Stimulated activated CD4-positive, alpha-beta T cell treated with anti-CD3 and anti-CD28 coated beads, Interleukin-15, amount 100 ng/mL, for 48 hours (primary cell): ENCODE measurements at regions not wholly inside any gene's neighbourhood (a gene's known extent, or its start where the extent isn't known, plus 50 kb on each side); places are given as distances from the start of the nearest gene placed in this dataset.
"Not testable (repeated sequence)": the region's sequence is repeated elsewhere in the genome, so short reads cannot be mapped to it uniquely, and the experiment has no call there.

Experiments used
- DNase-seq, 2 donors: peaks; one replicate each; pipeline ENCODE4 v3.0.0-alpha.2; 2020; ENCODE audit warnings: low read depth in 2 of 2

DNA sequence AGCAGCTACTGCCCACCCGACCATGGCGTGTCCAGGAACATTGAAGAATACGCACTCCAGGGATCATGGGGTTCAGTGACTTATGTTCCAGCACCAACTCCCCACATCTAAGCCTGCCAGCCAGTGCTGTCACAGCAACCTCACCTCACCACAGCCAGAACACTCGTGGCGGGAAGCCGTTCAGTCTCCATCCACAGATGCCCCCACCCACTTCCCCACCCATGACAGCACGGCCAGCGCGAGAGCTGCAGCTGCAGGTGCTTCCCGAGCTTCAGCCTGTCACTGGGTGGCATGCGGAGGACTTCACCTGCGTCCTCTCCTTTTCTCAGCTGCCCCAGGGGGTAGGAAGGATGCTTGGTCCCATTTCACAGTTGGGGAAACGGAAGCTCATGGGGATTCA is 50.3 kb downstream of the RBFOX3 start:
- no peak for DNase-seq

DNA sequence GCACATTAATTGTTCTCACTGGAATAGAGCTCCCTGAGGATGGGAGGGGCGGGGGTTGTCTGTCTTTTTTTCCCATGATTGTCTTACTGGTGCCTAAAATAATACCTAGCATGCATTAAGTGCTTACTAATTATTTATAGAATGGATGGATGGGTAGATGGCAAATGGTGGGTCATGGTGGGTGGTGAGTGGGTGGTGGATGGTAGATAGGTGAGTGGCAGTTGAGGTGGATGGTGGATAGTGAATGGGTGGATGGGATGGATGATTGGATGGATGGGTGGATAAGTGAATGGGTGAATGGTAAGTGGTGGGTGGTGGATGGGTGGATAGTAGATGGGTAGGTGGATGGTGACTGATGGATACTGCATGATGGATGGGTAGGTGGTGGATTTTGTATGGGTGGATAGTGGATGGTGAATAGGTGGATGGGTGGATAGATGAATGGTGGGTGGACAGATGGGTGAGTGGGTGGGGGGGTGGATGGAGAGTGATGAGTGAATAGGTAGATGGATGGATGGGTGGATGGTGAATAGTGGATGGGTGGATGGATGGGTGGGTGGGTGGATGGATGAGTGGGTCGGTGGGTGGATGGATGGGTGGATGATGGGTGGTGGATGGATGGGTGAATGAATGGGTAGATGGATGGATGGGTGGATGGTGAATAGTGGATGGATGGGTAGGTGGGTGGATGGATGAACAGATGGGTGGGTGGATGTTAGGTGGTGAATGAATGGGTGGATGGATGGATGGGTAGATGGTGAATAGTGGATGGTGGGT is 51.6 kb downstream of the RBFOX3 start:
- no peak for DNase-seq

DNA sequence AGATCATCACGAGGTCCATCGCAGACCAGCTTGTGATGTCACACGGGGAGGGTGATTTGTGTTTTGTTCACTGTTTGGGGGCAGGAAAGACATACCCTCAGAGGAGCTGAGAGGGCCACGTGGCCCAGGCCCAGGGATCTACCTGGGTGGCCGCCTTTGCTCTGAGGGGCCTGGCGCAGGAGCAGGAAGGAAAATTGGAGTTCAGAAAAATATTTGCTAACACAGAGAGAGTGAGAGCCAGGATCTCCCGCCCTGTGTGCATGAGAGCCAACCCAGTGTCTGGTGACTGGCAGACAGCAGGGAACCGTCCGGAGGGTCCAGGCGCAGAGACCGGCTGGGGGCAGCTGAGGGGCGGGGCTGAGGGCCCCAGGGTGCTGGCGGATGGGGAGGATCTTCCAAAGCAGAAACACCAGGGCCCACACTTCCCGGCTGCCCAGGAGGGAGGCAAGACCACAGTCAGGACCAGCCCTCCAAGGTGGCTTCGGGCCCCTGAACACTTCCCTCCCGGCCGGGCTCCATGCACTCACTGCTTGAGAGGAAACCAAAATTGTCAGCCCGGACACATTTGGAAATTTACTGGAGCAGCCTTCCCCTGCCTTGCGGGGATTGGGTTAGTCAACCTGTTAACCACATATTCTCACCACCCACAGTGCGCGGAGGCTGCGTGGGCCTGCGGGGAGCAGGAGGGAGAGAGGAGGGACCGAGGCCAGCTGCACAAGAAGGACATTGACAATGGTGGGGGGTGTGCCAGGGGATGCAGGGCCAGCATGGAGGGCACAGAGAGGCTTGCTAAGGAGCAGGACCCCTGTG is 52.6 kb downstream of the RBFOX3 start:
- DNase-seq, result no peak

DNA sequence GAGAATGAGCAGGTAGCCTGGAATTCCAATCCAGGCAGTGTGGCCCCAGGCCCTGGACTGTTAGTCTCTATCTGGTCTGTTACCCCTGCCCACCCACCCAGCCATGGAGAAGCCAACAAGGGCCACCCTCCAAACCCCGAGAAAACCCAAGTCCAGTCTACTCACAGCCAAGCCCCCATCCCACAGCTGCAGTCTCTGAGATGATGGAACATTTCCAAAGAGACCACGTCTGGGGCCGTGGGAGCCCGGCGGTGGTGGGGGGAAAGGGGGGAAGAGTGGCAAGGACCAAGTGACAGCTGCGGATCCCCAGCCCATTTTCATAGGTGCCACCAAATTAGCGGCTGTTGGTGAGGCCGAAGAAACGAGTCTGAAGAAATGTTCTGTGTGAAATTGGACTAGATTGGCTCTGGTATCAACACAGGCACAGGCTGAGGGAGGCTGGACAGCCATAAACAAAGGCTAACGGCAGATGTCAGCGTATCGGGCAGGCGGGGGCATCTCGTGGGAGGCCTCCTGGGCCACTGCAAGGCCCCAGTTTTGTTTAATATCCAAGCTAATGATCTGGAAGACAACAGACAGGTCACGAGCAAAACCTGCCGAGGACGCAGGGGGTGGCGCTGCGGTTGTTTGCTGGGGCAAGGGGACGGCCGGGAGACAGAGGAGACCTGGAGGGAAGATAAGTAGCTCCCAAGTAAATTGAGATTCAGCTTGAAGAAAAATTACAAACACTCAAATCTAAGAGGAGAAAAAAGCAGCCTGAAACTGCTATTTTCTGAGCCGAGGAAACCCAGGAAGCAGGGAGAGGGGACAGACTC is 53.4 kb downstream of the RBFOX3 start:
- no peak for DNase-seq

DNA sequence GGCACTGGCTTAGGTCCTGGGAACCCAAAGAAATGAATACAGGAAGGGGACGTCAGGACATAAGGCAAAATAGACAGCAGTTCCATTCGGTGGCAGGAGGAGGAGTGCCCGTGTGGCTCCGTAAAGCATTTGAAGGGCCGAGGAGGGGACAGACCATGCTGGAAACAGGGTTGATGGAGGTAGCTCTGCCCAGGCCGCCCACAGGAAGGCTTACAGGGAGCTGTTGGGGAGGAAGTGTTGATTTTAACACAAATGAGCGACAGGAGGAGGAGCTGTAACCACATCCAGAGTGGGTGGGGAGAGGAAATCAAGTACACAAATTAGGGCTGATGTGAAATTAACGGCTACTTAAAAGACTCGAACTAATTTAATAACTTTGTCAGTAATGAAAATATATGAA is 54.6 kb downstream of the RBFOX3 start:
- DNase-seq, result no peak

DNA sequence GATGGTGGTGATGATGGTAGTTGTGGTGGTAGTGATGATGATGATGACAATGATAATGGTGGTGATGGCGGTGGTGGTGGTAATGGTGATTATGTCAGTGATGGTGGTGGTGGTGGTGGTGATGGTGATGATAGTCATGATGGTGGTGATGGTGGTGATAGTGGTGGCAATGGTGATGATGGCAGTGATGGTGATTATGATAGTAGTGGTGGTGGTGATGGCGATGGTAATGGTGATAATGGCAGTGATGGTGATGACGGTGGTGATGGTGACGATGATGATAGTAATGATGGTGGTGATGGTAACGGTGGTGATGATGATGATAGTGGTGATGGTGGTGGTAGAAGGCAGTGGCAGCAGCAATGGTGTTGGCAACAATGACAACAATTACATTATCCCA is 55.3 kb downstream of the RBFOX3 start:
- DNase-seq, result no peak

DNA sequence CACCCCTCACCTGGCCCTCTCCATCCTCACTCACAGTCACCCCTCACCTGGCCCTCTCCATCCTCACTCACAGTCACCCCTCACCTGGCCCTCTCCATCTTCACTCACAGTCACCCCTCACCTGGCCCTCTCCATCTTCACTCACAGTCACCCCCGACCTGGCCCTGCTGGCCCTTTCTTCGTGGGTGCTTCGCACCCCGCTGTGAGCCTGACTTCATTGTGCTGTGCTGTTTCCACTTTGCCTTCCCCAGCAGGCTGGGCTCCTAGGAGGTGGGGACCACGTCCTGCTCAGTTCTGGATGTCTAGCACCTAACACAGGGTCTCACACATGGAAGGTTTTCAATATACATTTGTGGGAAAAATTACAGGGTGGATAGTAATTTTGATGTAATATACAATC is 56.5 kb downstream of the RBFOX3 start:
- DNase-seq, result not testable (repeated sequence)

DNA sequence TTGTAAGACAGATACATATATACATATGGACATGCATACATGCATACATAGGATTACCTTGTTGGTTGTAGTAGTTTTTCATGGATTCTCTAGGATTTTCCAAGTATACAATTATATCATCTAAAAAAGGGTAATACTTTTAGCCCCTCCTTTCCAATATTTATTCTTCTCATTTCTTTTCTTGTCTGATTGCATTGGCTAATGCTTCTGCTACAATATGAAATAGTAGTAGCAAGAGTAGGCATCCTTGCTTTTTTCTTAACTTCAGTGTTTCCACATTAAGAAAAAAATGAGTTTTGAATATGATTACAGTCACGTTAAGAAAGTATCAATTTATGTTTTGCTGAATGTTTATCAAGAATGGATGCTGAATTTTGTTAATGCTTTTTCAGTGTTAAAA is 58.0 kb downstream of the RBFOX3 start:
- no peak for DNase-seq

DNA sequence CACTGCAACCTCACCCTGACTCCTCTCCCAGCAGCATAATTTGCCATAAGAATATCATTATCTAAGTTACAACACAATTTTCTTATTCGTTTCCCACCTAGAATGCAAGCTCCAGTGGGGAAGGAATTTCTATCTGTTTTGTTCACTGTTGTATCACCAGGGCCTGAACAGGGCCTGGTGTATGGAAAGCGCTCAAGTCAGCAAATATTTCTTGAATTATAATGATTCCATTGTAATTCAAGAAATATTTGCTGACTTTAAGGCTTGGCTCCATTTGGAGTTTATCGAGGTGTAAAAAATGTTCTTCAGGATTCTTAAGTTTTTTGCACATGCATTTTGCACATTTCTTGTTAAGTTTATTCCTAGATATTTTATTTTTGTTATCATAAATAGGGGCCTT is 58.4 kb downstream of the RBFOX3 start:
- no peak for DNase-seq

DNA sequence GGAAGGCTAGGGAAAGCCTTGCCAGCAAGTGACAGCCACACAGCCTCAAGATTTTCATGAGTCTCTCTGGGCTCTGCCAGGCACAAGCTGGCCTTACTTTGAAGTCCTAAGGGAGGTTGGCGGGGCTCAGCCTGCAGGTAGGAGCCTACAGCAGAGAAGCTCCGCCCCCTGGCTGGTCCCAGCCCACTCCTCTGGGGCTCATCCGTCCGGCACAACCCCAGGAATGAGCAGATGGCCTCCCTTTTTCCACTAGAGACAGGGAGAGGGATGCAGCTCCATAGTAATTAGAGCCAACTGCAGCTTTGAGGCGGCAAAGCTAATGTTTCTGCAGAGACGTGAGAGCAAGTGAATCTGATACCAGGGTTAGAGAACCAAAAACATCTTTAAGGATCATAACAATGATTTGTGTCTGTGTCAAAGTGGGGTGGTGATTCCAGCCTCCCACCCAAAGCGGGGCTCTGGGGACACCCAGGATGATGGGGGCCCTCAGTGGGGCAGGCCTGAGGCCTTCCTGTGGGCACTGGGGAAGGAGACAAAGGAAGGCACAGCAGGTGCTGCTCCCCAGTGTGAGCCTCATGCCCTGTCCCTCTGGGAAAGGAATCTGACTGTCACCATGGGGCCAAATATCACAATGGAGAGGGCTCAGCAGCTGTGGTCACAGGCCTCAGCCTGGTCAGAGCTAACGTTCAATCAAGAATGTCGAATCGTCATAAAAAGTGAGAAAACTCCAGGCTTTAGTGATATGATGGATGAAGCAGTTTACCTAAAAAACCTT is 61.5 kb downstream of the RBFOX3 start:
- DNase-seq, result no peak

DNA sequence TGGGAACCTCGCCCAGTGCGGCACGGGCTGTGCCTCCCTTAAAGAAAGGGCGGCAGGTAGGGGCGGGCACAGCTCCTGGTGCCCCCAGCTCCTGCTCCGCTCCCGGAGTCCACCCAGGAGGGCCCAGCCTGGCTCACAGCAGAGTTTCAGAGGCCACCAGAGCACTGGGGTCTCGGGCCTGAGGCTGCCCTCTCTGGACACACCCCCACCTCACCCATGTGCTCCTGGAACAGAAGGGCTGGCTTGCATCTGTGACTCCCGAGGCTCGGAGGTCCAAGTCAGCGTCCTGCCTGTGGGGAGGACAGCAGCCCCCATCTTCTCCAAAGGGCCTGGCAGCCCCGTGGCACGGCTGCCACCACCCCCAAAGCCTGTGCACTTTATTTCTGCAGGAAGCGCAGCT is 62.7 kb downstream of the RBFOX3 start:
- no peak for DNase-seq

DNA sequence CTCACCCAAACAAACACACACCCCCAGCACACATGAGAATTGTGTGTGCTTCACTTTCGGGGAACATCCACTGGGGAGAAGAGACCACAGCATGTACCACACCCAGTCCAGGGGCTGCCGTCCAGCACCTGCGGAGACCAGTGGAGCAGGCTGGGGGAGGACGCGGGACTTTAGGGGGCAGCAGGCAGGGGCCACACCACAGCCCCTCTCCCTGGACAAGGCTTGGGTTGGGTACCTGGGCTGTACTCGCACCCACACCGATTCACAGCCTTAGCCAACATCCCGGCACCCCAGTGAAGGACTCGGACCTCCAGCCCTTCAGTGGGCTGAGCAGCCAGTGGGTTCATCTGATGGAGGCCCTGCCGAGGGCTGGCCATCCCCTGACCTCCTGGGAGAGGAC is 63.3 kb downstream of the RBFOX3 start:
- DNase-seq, result no peak

DNA sequence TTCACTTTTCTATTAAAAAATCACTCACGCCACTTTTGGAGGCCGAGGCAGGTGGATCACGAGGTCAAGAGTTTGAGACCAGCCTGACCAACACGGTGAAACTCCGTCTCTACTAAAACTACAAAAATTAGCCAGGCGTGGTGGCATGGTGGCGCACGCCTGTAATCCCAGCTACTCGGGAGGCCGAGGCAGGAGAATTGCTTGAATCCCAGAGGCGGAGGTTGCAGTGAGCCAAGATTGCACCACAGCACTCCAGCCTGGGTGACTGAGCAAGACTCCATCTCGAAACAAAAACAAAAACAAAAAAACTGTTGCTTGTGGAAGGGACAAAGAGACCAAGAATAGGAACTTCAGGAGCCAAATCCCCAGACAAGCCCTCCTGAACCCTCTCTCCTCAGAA is 63.7 kb downstream of the RBFOX3 start:
- not testable (repeated sequence) for DNase-seq

DNA sequence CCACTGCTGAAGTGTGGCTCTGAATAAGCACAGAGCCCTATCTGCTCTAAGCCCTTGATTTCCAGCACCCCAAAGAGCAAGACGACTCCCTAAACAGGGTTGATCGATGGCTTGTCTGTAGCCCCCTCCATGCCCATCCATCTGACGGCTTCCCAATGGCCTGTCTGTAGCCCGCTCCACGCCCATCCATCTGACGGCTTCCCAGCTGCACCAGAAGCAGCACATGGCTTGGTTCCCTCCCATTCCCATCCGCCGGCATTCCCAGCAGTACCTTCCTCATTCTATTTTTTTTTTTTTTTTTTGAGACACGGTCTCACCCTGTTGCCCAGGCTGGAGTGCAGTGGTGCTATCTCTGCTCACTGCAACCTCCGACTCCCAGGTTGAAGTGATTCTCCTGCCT is 64.5 kb downstream of the RBFOX3 start:
- DNase-seq, result no peak

DNA sequence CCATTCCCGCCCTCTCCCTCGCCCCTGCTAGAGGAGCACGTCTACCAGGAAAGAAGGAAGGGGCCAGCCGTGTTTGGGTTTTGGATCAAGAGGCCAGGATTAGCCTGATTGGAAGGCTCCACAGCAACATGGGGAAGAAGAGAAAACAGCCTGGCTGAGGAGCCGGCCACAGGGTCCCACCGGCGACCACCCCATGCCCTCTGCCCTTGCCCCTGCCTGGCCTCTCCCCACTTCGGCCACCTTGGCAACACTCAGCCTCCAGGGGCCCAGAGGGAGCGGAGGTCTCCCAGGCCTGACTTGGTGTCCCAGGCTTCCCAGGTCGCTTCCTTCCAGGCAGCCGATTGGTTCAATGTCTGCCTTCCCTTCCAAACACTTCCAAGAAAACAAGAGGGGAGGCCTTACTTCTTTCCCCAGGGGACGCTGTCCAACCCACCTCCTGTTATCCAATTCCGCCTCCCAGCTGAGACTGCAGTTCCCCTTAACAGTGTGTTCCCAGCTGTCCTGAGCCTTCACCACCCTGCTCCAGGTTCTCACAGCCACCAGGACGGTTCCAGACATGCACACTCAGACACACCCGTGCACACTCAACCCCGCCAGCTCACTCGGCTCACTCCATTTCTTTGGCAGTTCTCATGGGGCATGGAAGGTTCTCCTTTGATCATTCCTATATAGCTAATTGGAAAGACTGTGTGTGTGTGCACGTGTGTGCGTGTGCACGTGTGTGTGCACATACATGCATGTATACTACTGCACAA is 65.4 kb downstream of the RBFOX3 start:
- DNase-seq, result no peak

DNA sequence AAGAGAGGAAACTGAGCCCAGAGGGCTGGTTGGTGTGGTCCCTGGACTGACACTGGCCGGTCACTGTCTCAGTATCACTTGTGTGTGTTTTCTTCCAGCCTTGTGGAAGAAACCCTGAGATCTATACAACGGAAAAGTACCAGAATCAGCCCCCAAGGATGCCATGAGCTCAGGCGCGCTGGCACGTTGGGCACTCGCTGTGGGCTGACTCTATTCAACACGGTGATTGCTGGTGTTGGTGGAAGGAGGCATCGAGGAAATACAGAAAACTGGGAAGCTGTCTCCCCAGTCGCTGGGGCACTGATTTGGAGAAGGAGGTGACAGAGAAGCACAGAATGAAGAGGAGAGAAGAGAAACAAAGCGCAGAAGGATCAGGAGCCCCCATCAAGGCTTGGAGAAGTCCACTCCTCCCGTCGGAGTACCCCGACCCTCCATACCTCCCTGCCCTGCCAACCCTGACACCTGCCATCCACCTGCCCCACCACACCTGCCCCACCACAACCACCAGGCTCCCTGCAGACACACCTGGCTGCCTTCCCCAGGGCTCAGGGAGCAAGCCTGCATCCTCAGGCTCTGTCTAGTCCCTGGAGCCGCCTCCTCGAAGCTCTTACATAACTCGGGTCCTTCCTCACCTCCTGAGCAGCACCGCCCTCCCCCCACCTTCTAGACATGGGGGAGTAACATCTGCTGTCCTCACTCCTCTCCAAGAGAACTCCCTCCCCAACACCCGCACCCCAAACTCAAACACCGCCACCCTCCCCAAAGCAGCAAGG is 66.5 kb downstream of the RBFOX3 start:
- no peak for DNase-seq

DNA sequence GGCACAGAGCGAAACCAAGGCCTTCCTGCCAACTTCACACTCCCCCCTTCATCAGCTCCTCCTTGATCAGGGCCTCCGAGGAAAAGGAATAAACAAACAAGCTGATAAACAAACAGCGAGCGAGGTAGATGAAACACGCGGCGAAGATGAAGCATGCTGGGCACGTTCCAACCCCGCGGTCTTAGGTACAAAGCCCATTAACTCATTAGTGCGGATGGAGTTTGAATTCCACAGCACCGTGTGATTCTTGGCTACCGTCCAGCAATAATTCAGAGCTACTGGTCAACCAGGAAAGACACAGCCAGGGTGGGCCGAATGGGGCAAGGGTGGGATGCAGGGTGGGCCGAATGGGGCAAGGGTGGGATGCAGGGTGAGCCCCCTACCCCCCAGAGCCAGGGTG is 67.3 kb downstream of the RBFOX3 start:
- no peak for DNase-seq

DNA sequence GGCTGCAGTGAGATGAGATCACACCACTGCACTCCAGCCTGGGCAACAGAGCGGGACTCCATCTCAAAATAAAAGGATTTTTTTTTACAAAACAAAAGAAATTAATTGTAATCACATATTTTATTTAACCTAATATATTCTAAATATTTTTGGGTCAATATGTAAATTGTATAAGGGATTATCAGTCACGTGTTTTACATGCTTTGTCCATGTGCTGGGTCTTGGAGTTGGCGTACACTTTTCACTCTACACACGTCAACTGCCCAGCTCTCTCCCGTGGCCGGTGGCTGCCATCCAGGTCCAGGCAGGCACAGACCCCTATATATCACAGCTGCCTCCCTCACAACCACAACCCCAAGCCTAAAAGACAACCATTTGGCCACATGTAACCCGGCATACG is 68.1 kb downstream of the RBFOX3 start:
- no peak for DNase-seq

DNA sequence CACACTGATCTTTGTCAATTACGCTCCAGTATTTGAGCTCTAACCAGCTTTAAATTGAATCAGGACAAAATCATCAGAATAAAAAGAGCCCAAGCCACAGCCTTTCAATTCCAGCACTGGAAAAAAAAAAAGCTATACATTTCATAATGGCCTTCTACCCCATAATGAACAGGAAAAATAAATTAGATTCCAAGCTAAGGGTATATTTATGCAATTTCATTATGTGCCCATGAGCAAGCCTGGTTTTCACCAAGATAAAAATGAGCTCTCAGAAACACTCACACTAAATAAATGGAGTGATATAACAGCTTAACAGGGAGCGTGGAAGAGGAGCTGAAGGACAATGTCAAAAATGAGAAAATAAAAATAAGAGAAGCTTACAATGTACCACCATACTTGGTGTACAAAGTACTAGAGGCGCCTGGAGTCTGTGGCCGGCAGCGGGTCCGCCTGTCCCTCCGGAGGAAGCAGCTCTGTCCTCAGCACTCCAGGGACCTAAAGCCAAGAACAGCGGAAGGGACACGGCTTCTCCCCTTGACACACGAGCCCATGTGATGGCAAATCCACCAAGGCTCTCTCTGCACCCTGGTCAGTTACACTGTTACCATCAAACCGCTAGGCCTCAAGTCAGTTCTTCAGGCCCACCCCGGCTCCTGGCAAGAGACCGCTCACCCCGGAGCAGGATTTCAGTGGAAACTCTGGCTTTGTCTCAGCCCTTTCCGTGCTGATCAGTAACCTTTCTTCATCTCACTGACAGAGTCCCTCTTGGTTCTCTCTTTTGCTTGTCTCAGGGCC is 69.6 kb downstream of the RBFOX3 start:
- no peak for DNase-seq
